Esophagus squamous epithelium (tissue), 5 donors: ENCODE measurements at regions not wholly inside any gene's neighbourhood (a gene's known extent, or its start where the extent isn't known, plus 50 kb on each side); places are given as distances from the start of the nearest gene placed in this dataset.

Experiments used
- DNase-seq: peaks from one replicate; lab custom pipeline; 2025; lab: John Stamatoyannopoulos, UW
- H3K27ac ChIP-seq, 4 donors: fragments of 200-600 bp; sonication (generic); one replicate each; pipeline ENCODE4 v1.5.1; 2016 to 2019; ENCODE audit warnings: mild to moderate bottlenecking in 1 of 4
- H3K27me3 ChIP-seq, 4 donors: fragments of 200-600 bp; sonication (generic); 1 replicate in 3 of 4; 2 replicates in 1 of 4; pipeline versions ENCODE4 v1.5.1 to v1.6.0; 2017 to 2021; ENCODE audit warnings: antibody characterized with exemption in 1 of 4
- H3K36me3 ChIP-seq, 3 donors: fragments of 200-600 bp; sonication (generic); one replicate each; pipeline ENCODE4 v1.5.1; 2016 to 2019
- H3K4me1 ChIP-seq, 3 donors: fragments of 200-600 bp; sonication (generic); one replicate each; pipeline ENCODE4 v1.5.1; 2017 to 2019
- H3K4me3 ChIP-seq, 4 donors: fragments of 200-600 bp; sonication (generic); 1 replicate in 3 of 4; 2 replicates in 1 of 4; pipeline ENCODE4 v1.5.1; 2016 to 2019; ENCODE audit warnings: mild to moderate bottlenecking in 2 of 4, moderate library complexity in 1 of 4
- H3K9me3 ChIP-seq, 3 donors: fragments of 200-600 bp; sonication (generic); one replicate each; pipeline ENCODE4 v1.5.1; 2016 to 2019
- POLR2A ChIP-seq, 4 donors: fragments of 450-650 bp; IDR thresholded peaks; one replicate each; pipeline ENCODE4 v1.6.1; 2017; ENCODE audit warnings: antibody characterized with exemption in 4 of 4, mild to moderate bottlenecking in 4 of 4, moderate library complexity in 3 of 4
- WGBS, 2 donors: methylation state at CpG; one replicate each; pipeline ENCODE4 v1.1.5; 2018; 5-methylcytosine and 5-hydroxymethylcytosine counted together
- intact Hi-C: fragments of 100-400 bp; cut with DNase I; formaldehyde crosslinking; loops from one replicate; pipeline ENCODE4 v1.15.0; 2022
- TF ChIP-seq, protein P1 (sequence below), 6 experiments: fragments of 450-650 bp in 4 of 6; fragments of 200-600 bp in 2 of 6; sonication (generic) in 2 of 6; IDR thresholded peaks; one replicate each; pipeline ENCODE4 v1.5.1; 2016 to 2019; ENCODE audit warnings: antibody characterized with exemption in 6 of 6, mild to moderate bottlenecking in 4 of 6, moderate library complexity in 4 of 6
- donor health status: DM: yes; HTN: yes; CAD: no.

GRCh38 chr14:53491884-53492277, 338.8 kb upstream of the DDHD1 start:
- H3K27ac ChIP-seq = peak overlapping the region in 1 of 4 donors; percentile 51
- H3K9me3 ChIP-seq = no peaks in the 10 kb centered on the region
- H3K4me1 ChIP-seq = peaks cover 0 to 22% (median 6%) of the 10 kb centered on the region in 3 donors
- no peaks in the 10 kb centered on the region for H3K36me3 ChIP-seq
- H3K27me3 ChIP-seq = no peaks in the 10 kb centered on the region
- 26 to 50% methylated on average over 5 of the region's 5 CpGs for WGBS, 2 donors
- intact Hi-C loops = no loop called here
- DNase-seq = no peak
- no peak overlapping the region for H3K4me3 ChIP-seq
- TF ChIP-seq, protein P1, sequence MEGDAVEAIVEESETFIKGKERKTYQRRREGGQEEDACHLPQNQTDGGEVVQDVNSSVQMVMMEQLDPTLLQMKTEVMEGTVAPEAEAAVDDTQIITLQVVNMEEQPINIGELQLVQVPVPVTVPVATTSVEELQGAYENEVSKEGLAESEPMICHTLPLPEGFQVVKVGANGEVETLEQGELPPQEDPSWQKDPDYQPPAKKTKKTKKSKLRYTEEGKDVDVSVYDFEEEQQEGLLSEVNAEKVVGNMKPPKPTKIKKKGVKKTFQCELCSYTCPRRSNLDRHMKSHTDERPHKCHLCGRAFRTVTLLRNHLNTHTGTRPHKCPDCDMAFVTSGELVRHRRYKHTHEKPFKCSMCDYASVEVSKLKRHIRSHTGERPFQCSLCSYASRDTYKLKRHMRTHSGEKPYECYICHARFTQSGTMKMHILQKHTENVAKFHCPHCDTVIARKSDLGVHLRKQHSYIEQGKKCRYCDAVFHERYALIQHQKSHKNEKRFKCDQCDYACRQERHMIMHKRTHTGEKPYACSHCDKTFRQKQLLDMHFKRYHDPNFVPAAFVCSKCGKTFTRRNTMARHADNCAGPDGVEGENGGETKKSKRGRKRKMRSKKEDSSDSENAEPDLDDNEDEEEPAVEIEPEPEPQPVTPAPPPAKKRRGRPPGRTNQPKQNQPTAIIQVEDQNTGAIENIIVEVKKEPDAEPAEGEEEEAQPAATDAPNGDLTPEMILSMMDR (IDR thresholded peaks at IDR 0.05) = no peak
- TF ChIP-seq POLR2A (IDR thresholded peaks at IDR 0.05) = no peak

DNA sequence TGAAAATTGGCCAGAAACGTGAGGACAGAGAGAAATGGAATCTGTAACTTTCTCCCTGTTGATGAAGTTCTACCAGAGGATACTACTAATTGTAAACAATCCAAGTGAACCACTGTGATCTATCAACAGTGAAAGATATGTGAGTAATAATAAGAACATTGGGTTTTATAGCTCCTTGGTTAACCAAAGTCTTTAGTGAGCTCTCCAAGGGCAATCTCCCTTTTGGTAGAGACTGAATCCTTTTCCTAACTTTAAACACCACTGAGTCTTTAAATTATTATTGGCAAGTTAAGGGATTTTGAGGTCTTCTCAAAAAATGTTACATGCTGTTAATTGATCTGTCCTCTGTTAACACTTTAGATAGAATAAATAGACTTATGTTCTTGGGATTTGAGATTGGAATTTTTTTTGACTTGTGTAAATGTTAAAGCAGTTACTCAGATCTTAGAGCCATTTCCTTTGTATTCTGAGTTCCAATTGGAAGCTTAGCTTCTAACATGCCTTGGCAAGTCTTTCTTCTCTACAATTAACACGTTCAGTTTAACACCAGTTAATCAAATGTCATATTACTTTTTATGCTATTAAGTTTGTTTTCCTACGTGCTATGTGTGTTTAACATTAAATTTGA, 338.2 kb upstream of the DDHD1 start:
- no peak for DNase-seq
- H3K36me3 ChIP-seq = no peaks in the 10 kb centered on the region
- intact Hi-C loops = no loop called here
- WGBS, 2 donors = 32 to 37% methylated on average over 3 of the region's 3 CpGs
- TF ChIP-seq, protein P1 (IDR thresholded peaks at IDR 0.05) = no peak
- no peak for TF ChIP-seq POLR2A (IDR thresholded peaks at IDR 0.05)
- peak overlapping the region in 1 of 4 donors; percentile 51 for H3K27ac ChIP-seq
- peaks cover 0 to 22% (median 6%) of the 10 kb centered on the region in 3 donors for H3K4me1 ChIP-seq
- no peaks in the 10 kb centered on the region for H3K27me3 ChIP-seq
- no peak overlapping the region for H3K4me3 ChIP-seq
- H3K9me3 ChIP-seq = no peaks in the 10 kb centered on the region

GRCh38 chr14:53478174-53478573, 325.1 kb upstream of the DDHD1 start:
- WGBS, 2 donors = 59 to 70% methylated on average over 1 of the region's 1 CpG

GRCh38 chr14:53473480-53473879, 320.4 kb upstream of the DDHD1 start:
- Histone ChIP-seq H3K27me3 (no peaks in the 10 kb centered on the region), H3K4me3 (no peak overlapping the region), H3K9me3 (no peaks in the 10 kb centered on the region), H3K36me3 (no peaks in the 10 kb centered on the region), H3K27ac (no peak overlapping the region), H3K4me1 (peaks cover 0 to 11% (median 10%) of the 10 kb centered on the region in 3 donors)
- intact Hi-C loops = no loop called here
- 88 to 100% methylated on average over 1 of the region's 1 CpG for WGBS, 2 donors
- DNase-seq = no peak
- TF ChIP-seq, protein P1 (IDR thresholded peaks at IDR 0.05) = no peak
- no peak for TF ChIP-seq POLR2A (IDR thresholded peaks at IDR 0.05)

More at GRCh38 chr14:53478174-53478573, 325.1 kb upstream of the DDHD1 start:
- H3K4me3 ChIP-seq = no peak overlapping the region
- no peak for TF ChIP-seq POLR2A (IDR thresholded peaks at IDR 0.05)
- TF ChIP-seq, protein P1 (IDR thresholded peaks at IDR 0.05) = no peak
- no peaks in the 10 kb centered on the region for H3K36me3 ChIP-seq
- H3K27me3 ChIP-seq = no peaks in the 10 kb centered on the region
- intact Hi-C loops = no loop called here
- no peak for DNase-seq
- H3K9me3 ChIP-seq = peaks cover 0 to 16% (median 9%) of the 10 kb centered on the region in 3 donors
- H3K27ac ChIP-seq = no peak overlapping the region
- no peaks in the 10 kb centered on the region for H3K4me1 ChIP-seq

DNA sequence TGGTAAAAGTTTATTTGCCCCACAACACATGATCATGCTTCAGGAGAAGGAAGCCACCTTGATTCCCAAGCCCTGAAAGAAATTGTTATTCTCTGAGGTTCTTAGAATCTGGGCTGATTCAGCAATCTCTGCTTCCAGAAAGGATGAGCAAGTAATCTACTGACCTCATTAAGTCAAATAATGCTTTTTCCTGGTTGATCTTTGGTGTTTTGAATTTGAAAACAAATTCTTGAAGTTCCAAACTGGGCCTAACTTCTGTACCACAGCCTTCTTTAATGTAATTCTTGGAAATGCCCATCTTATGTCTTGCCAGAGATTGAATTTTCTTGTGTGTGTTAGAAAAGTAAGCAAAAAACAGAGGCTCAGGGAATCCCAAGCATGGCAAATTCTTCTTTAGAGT, 319.2 kb upstream of the DDHD1 start:
- intact Hi-C loops = no loop called here
- Histone ChIP-seq H3K27ac (no peak overlapping the region), H3K9me3 (no peaks in the 10 kb centered on the region), H3K27me3 (no peaks in the 10 kb centered on the region), H3K36me3 (no peaks in the 10 kb centered on the region), H3K4me1 (peaks cover 0 to 11% (median 10%) of the 10 kb centered on the region in 3 donors), H3K4me3 (no peak overlapping the region)
- no peak for DNase-seq
- TF ChIP-seq POLR2A (IDR thresholded peaks at IDR 0.05) = no peak
- TF ChIP-seq, protein P1 (IDR thresholded peaks at IDR 0.05) = no peak
